Erythroblast (primary cell): ENCODE measurements at regions not wholly inside any gene's neighbourhood (a gene's known extent, or its start where the extent isn't known, plus 50 kb on each side); places are given as distances from the start of the nearest gene placed in this dataset.
"Not testable (repeated sequence)": the region's sequence is repeated elsewhere in the genome, so short reads cannot be mapped to it uniquely, and the experiment has no call there.

Source experiments
- DNase-seq, 2 experiments: peaks; one replicate each; lab custom pipeline; 2025; lab: John Stamatoyannopoulos, UW
- GATA1 ChIP-seq: IDR thresholded peaks from 2 replicates; pipeline ENCODE4 v1.6.1; 2011; ENCODE audit warnings: low read depth, mild to moderate bottlenecking, control low read depth, low read length, moderate library complexity
- POLR2A ChIP-seq: IDR thresholded peaks from 2 replicates; pipeline ENCODE4 v1.6.1; 2011; ENCODE audit warnings: mild to moderate bottlenecking, low read length

DNA sequence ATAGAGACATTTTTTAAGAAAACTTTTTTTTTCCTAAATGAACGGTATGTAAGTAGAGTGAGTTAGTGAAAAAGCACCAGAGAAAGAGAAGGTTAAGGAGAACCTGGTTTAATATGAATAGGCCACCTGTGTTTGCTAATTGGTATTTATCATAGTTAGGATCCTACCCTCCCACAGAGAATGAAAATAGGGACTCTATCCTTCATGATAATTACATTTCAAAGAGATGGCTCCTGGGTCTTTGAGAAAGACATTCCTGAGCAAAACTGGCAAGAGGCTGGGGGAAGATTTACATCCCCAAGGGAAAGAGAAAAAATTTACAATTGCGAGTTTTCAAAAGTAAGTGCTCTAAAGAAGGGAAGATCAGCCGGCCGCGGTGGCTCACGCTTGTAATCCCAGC lies 1284.5 kb downstream of the SLITRK1 start:
- DNase-seq: no peak
- TF ChIP-seq POLR2A: no peak
- no peak for TF ChIP-seq GATA1

DNA sequence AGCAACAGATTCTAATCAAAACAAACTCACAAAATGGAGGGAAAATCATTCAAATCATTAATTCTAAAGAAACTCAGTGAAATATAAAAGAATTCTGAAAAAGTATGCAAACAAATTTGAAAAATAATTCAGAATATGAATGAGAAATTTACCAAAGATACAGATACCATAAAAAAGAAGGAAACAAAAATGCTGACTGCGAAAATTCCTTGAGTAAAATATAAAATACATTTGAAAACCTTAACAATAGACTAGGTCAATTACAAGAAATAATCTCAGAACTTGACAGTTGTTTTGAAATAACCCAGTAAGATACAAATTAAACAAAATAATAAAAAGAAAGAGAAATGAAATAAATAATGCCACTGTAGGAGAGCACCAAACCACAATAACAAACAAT lies 1289.0 kb downstream of the SLITRK1 start:
- no peak for TF ChIP-seq POLR2A
- TF ChIP-seq GATA1: no peak
- no peak for DNase-seq

DNA sequence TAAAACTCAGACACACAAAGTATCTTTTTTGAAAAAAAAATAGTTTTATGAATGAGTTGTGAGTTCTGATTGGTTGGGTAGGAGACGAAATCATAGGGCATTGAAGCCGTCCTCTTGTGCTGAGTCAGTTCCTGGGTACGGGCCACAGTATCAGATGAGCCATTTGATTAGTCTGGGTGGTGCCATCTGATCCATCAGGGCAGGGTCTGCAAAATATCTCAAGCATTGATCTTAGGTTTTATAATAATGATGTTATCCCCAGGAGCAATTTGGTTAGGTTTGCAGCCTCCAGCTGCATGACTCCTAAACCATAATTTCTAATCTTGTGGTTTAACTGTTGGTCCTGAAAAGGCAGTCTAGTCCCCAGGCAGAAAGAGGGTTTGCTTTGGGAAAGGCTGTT lies 1310.6 kb downstream of the SLITRK1 start:
- DNase-seq: peak in 1 of 2 experiments; percentile 1
- no peak for TF ChIP-seq POLR2A
- TF ChIP-seq GATA1: no peak

DNA sequence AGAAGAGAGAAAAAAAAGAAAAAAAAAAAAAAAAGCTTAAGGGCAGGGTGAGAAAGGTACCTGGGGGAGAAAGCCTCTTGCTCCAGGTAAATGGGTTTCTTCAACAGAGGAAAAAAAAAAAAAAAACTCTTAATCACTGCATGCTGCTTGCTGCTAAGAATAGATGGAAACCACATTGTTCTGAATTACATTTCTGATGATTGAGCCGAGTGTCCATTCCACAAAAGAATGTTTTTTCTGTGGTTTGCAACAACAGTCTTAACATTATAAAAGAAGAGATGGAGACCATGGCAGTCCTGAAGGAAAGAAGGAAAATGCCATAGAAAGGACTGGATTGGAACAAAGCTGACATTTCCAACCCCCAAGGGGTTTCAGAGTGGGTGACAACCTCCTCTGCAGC lies 1312.7 kb downstream of the SLITRK1 start:
- no peak for TF ChIP-seq GATA1
- TF ChIP-seq POLR2A: no peak
- DNase-seq: no peak

DNA sequence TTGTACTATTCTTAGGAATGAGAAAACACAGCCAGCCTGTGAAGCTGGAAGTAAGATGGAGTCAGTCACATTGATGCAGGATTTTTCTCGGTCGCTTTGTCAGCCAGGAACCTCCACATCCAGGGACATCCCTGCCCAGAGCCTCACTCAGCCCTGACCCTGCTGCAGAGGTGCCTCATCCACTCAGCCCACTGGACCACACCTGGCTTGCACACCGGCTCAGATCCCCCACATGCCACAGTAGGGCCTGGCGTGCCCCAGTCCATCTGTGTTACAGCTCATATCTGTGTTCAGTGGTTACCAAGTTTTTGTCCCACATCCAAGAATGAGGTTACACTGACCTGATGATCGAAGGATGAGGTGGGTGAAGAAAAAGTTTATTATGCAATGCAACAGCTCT lies 1315.4 kb downstream of the SLITRK1 start:
- DNase-seq: no peak
- TF ChIP-seq POLR2A (no peak), GATA1 (no peak)

DNA sequence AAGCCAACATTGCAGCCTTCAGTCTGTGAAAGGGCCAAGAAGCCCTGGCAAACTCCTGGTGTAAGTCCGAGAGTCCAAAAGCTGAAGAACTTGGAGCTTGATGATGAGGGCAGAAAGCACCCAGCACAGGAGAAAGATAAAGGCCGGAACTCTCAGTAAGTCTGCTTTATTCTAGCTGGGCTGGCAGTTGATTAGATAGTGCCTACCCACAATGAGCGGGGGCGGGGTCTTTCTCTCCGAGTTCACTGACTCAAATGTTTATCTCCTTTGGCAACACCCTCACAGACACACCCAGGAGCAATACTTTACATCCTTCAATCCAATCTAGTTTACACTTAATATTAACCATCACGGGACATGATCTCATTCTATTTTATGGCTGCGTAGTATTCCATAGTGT lies 1317.1 kb downstream of the SLITRK1 start:
- peak; percentile 56 to 86 for DNase-seq

DNA sequence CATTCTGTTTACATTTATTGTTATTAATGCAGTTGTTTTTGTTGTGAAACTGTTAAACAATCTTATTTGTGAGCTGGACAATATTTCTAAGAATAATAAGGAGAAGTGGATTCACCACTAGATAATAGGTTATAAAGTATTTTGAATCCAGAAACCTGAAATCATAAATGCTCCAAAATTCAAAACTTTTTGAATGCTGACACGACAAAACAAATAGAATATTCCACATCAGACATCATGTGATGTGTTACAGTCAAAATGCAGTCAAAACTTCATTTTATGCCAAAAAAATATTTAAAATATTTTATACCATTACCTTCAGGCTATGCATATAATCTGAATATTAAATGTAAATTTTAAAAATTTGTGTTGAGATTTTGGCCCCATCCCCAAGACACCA lies 1321.4 kb downstream of the SLITRK1 start:
- DNase-seq: no peak
- TF ChIP-seq GATA1 (no peak), POLR2A (no peak)

More for the DNA sequence above, 1317.1 kb downstream of the SLITRK1 start:
- no peak for TF ChIP-seq POLR2A
- no peak for TF ChIP-seq GATA1

DNA sequence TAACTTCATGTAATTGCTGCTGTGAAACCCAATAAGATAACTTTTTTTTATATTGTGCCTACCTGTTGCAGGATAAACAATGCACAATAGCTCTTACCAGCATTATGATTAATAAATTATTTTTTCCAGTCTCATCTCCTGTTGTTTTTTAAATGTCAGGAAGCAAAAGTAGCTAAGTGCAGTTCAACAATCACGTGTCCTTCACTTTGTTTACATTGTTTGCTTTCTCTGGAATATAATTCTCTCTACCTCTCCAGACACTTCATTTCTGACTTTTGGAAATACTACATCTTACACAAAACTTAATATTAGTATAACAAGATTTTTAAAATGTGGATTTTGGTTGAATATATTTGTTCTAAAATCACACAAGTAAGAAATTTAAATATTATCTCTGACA lies 1359.4 kb downstream of the SLITRK1 start:
- DNase-seq: no peak
- no peak for TF ChIP-seq POLR2A
- TF ChIP-seq GATA1: no peak

DNA sequence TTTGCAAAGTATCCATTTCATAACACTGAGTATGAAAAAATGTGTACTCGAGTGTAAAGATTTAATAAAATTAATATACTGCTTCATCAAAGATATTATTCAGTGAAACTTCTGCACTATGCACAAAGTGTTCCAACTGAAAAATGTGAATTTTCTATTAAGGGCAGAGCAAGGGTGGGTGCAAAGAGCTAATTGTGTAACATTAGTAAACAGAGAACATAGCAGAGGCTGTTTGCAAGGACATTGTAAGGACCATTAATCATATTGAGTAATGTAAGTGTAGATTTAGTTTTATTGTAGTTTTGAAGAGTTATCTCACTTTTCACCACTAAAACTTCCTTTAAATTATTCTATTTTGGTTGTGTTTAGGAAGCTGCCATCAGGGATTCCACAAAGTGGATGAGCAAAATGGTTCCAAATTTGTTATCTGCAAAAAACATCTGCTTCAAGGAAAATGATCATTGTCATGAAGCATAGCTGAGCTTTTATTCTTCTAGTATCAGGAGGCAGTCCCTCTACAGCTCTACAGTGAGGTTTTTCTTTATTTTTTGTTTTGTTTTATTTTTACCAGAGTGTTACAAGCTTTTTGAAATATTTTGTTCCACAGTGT lies 1375.4 kb downstream of the SLITRK1 start:
- TF ChIP-seq GATA1 (no peak), POLR2A (no peak)
- peak in 1 of 2 experiments; percentile 9 for DNase-seq

DNA sequence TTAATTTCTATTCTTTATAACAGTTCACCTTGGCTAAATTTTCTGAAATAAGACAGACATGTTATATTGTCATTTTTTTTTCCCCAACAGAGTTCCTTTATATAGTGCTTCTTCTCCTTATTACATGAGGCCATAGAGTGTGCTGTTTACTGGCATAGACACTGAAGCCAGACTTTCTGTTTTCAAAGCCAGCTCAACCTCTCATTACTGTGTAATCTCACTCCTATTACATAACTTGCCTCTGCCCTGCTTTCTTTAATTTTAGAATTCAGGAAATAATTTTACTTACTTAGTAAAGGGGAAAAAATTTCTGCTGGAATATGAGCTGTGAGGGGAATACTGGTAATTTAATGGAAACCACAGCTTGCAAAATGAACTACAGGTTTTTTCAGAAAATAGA lies 1380.4 kb downstream of the SLITRK1 start:
- no peak for DNase-seq
- TF ChIP-seq GATA1: no peak
- TF ChIP-seq POLR2A: no peak

DNA sequence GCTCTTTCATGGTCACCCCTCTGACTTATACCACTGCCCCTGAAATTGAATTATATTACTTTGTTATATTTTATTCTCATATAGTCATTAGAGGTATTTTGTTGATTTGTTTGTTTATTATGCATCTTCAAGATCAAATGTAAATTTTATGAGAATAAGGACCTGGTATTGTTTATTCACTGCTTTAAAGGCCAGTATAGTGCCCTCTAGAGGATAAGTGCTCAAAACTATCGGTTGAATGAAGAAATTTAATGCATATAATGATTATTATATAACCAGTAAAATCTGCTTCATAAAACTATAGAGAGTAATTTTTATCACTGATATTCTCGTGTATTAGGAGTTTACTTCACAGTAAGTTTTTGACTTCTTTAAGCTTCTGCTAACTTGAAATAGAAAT lies 1401.9 kb downstream of the SLITRK1 start:
- DNase-seq: peak in 1 of 2 experiments; percentile 0
- TF ChIP-seq POLR2A (no peak), GATA1 (no peak)

DNA sequence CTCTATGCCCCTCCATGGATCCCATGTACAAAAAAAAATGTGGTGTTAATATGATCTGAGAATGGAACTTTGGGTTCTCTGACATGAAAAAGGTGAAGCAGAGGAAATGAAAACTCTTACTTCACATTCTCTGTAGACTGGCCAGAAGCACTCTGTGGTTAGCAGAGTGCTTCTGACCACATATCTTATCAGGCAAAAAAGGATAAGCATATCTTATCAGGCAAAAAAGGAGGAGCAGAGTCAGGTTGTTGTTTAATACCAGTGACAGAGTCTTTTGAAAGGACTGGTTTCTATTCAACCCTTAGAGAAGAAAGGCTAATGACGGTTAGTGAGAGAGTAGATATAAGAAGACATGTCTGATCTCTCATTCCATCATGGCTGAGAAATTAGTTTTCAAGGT lies 1404.8 kb downstream of the SLITRK1 start:
- DNase-seq: peak in 1 of 2 experiments; percentile 43
- no peak for TF ChIP-seq POLR2A
- TF ChIP-seq GATA1: no peak

DNA sequence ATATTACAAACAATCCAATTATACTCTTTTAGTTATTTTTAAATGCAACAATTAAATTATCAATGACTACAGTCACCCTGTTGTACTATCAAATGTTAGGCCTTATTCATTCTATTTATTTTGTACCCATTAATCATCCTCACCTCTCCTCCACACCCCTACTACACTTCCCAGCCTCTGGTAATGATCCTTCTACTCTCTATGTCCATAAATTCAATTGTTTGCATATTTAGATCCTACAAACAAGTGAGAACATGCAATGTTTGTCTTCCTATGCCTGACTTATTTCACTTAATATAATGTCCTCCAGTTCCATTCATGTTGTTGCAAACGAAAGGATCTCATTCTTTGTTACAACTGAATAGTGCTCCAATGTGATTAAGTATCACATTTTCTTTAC lies 1414.6 kb downstream of the SLITRK1 start:
- TF ChIP-seq POLR2A (no peak), GATA1 (no peak)
- DNase-seq: no peak

DNA sequence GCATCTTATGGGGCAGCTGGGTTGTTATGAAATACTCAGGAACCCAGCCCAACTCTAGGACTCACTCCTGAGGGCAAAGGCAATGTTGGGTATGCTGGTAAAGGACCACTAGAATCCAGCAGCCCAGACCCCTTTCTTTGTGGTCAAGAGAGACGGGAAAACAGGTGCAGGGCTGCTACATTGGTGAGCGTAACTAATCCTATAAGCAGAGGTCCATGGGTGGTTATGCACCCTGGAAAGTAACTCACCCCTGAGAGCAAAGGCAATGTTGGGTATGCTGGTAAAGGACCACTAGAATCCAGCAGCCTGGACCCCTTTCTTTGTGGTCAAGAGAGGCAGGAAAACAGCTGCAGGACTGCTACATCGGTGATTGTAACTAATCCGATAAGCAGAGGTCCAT lies 1422.7 kb downstream of the SLITRK1 start:
- DNase-seq: not testable (repeated sequence)

DNA sequence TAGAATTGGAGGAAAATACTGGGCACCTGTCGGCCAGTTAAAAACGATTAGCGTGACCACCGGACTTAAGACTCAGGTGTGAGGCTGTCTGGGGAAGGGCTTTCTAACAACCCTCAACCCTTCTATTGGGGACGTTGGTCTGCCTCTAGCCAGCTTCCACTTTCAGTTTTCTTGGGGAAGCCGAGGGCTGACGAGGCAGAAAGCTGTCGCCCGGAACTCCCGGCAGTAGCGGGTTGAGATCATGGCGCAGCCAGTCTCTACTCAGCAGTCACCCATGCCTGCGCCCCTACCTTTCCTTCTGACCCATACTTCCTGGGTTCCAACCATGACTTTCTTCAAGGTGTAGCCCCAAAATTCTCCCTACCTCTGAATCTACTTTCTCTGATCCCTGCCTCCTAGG lies 1424.1 kb downstream of the SLITRK1 start:
- TF ChIP-seq POLR2A (no peak), GATA1 (no peak)
- no peak for DNase-seq

DNA sequence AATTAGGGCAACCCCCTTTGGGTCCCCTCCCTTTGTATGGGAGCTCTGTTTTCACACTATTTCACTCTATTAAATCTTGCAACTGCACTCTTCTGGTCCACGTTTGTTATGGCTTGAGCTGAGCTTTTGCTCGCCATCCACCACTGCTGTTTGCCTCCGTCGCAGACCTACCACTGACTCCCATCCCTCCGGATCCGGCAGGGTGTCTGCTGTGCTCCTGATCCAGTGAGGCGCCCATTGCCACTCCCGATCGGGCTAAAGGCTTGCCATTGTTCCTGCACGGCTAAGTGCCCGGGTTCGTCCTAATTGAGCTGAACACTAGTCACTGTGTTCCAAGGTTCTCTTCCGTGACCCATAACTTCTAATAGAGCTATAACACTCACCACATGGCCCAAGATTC lies 1424.7 kb downstream of the SLITRK1 start:
- DNase-seq: not testable (repeated sequence)
